PC-9 (cell line): ENCODE measurements at regions not wholly inside any gene's neighbourhood (a gene's known extent, or its start where the extent isn't known, plus 50 kb on each side); places are given as distances from the start of the nearest gene placed in this dataset.

Source experiments
- CTCF ChIP-seq: fragments of 200-600 bp; sonication (generic); conservative IDR thresholded peaks from 2 replicates; pipeline ENCODE4 v1.6.1; 2017; ENCODE audit warnings: mixed run types, antibody characterized with exemption, mild to moderate bottlenecking, moderate library complexity
- EZH2 ChIP-seq: fragments of 200-600 bp; sonication (generic); IDR thresholded peaks from 2 replicates; pipeline ENCODE4 v1.8.0; 2017; ENCODE audit warnings: antibody characterized with exemption, low read depth

GRCh38 chr15:66647358-66647757 lies 54.7 kb upstream of the SMAD6 start:
- TF ChIP-seq CTCF: no peak
- no peak for TF ChIP-seq EZH2
